Activated T-cell treated with anti-CD3 and anti-CD28 coated beads for 4 hours (primary cell): ENCODE measurements at regions not wholly inside any gene's neighbourhood (a gene's known extent, or its start where the extent isn't known, plus 50 kb on each side); places are given as distances from the start of the nearest gene placed in this dataset.

ENCODE experiments used
- DNase-seq: peaks from one replicate; pipeline ENCODE4 v3.0.0-alpha.2; 2020

GRCh38 chr10:88138319-88138848, 275.0 kb downstream of the PTEN start:
- no peak for DNase-seq

GRCh38 chr10:88147000-88147798, 283.8 kb downstream of the PTEN start:
- no peak for DNase-seq

DNA sequence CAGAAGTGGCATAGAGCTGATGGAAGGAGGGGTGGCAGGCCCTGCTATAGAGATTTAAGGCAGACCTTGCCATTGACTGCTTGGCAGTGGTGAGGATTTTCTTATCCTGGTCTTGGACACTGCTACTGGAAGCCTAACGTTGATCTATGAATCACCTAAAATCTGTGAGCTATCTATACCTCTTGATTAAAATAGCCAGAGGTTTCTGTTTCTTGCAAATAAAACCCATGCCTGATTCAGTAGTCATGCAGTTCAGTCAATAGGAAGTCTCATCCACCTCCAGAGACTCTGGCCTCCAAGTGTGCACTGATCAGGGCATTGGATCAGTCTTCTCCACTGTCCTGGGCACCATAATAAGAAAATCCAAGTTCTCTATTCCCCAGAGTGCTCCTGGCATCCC, 286.5 kb downstream of the PTEN start:
- no peak for DNase-seq

DNA sequence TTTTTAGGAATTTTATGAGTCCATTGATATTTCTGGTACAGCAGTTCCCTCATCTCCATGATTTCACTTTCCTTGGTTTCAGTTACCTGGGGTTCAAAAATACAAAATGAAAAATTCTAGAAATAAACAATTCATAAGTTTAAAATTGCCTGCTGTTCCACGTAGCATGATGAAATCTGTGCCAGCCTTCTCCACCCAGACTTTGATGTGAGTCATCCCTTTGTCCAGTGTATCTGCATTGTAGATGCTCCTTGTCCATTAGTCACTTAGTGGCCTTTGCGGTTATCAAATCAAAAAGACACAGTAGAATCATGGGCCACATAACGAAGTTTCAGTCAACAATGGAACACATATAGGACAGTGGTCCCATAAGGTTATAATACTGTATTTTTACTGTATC, 286.9 kb downstream of the PTEN start:
- DNase-seq: no peak

GRCh38 chr10:88152728-88153133, 289.3 kb downstream of the PTEN start:
- DNase-seq: peak; percentile 3

GRCh38 chr10:88154596-88155250, 291.3 kb downstream of the PTEN start:
- no peak for DNase-seq

- DNase-seq: no peak
These were observed 292.9 kb downstream of the PTEN start for GRCh38 chr10:88156341-88156740.

GRCh38 chr10:88157981-88158465, 294.6 kb downstream of the PTEN start:
- no peak for DNase-seq

DNA sequence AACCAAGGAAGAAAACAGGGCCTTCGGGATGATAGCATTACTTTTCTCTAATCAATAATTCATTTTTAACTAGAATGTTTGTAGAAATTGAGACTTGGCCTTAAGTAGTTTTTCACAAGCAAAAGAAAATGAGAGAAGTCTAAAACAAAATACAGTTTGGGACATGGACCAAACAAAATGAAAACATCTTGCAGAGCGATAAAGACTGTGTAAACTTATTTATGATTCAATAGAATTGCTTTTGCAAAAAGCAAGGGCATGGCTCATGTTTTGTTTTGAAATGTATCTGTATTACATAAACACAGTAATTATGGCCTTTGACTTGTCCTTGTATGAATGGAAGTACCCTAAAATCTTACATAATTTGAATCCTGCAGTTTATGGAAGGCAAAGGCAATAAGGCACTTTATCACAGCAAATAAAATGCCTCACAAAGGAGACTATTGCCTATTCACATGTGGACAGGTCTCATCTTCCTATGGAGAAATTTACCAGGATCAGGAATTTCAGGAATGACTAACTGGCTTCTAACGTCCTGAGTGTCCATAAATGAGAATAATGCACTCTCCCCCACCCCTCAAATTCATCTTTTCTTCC, 295.2 kb downstream of the PTEN start:
- no peak for DNase-seq

DNA sequence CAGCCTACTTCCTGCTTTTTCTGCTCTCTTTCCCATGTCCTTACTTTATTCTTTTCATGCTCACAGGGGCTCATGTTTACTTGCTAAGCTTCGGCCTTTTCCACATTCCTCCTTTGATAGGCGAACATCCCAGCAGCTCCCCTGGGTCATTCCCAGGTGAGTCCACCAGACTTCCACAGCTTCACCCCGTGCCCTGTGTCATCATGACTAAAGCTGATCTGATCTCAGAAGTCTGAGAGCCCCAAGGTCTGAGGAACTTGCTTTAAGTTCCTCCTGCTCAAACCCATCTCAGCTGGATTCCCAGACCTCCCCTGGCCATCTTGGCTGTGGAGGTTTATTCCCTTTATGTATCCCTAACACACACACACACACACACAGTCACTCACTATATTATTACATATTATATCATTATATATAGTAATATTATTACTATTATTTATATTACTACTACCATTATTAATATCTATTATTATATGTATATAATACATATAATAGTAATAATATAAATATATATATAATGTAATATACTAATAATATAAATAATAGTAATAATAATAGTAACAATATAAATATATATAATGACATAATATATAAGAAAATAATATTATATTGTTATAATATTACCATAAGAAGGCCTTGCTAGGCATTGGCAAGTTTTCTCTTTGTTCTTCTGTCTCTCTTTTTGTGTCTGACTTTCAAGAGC, 295.9 kb downstream of the PTEN start:
- DNase-seq: no peak

DNA sequence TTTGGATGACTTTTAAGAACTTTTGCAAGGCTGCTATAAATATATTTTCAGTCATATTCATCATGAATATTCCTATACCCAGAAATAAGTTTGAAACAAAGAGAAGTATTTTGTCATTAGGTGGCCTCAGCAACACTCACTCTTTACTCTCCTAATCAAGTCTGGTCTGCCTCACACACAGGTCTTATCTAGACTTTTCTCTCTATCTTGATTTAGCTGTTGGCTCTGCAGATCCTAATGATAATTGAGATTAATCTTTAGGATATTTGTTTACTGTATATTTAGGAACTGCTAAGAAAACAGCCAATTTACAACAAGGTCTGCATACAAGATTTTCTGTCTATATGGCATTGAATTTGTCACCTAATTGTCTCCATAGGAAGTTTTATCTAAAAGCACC, 297.6 kb downstream of the PTEN start:
- DNase-seq: no peak

DNA sequence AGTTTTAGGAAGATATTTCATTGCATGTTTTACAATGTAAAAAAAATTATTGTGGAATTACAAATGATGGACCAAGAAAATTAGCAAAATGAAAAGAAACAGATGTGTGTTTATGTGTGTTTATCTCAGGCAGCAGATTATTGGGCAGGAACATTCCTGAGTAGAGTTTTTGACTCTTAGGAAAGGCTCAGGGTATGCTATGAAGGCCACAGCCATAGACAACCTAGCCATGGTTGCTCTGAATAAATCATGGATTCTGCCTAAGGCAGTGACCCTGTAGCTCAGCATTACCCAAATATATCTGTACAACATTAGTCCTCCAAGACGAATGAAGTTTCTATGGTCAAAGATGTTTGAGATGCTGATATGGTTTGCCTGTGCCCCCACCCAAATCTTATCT, 298.3 kb downstream of the PTEN start:
- DNase-seq: no peak

GRCh38 chr10:88162852-88163251, 299.4 kb downstream of the PTEN start:
- no peak for DNase-seq

- no peak for DNase-seq
These were observed 300.1 kb downstream of the PTEN start for GRCh38 chr10:88163572-88163971.

DNA sequence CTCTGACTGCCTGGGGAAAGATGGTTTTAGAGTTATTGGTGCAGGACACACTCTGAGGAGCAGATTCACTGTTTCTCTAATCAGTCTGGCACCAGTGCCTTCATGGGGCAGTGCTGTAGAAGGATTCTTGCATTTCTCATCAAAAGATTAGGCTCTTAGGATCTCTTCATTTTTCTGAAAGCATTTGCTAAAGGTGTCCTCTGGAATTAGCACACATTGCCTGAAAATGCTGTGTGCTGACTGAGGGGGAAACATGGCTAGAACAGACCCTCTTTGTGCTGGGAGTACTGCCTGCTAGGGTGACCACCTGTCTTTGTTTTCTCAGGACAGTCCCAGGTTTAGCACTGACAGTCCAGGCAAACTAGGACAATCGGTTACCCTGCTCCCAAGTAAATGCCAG, 301.0 kb downstream of the PTEN start:
- no peak for DNase-seq

DNA sequence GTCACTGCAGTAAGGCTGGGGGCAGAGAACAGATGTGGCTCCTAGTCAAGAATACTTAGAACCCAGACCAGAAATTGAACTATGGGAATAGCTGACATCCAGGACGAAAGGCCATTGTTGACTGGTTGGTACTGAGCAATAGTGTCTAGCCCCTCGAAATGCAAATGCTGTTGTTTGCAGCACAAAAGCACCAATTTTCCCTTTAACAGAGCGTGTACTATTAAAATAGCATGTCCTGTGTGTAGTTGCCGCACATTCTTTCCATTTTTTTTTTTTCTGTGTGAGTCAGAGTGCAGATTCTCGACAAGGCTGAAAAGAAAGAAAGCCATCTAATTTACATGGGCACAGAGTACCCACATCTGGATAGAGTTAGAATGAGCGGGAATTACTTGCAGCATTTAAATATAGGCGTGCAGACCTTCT, 302.4 kb downstream of the PTEN start:
- no peak for DNase-seq

DNA sequence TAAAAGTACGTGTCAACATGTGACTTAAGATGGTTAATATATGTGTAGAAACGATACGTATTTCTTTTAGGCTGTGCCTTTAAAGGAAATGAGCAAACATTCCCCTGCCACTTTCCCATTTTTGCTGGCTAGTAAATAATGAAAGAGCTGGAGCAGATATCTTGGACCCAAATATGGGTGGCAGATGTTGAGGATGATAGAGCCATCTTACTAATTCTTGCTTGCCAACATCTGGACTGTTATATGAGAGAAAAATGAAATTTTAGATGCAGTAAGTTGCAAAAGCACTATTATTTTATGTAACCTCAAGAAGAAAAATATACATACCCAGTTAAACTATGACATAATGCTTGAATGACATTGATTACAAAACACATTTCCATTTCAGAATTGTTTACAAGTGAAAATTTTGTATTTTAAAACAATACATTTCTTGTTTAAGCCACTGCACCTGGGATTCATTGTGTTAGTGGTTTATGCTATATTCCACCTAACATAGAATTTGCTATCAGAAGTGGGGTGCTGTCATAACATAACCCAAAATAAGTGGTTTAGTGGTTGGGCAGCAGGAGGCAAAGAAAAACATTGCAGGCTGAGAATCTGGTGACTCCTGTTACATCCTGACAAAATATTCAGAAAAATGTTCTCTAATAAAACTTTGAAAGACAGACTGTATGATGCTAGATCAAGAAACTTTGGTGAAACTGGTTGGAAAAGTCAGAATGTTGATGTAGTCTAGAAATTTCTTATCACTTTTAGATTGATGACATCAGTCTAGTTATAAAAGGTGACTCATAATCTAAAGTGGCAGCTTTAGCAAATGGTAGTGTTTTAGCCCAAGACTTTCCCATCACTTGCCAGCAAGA, 305.0 kb downstream of the PTEN start:
- DNase-seq: no peak

DNA sequence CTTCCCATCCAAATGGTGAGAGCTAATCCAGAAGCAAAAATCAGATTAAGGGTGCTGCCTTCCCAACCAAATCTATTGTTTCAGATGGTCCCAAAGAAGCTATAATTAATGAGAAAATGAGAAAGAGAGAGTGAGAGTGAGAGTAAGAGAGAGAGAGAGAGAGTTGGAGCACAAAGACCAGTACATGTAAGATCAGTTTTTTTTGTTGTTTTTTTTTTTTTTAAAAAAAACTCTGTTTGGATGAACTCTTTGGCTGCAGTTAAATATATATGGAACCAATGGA, 305.6 kb downstream of the PTEN start:
- DNase-seq: no peak

DNA sequence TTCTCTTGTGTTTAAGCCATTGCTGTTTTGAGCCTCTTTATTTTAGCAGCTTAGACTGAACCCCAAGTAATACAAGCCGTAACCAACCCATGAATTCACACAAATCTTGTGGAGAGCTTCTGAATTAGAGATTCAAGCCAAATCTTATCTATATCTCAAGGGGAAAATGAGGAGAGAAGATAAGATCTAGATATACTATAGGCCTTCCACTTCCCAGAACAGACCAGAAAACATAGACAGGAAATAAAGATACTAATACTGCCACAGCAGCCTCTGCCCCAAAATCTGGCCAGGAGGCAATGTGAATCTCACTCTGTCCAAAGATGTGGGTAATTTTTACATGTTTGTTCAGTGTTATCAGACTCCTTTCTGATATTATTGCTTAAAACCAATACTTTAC, 307.2 kb downstream of the PTEN start:
- no peak for DNase-seq

DNA sequence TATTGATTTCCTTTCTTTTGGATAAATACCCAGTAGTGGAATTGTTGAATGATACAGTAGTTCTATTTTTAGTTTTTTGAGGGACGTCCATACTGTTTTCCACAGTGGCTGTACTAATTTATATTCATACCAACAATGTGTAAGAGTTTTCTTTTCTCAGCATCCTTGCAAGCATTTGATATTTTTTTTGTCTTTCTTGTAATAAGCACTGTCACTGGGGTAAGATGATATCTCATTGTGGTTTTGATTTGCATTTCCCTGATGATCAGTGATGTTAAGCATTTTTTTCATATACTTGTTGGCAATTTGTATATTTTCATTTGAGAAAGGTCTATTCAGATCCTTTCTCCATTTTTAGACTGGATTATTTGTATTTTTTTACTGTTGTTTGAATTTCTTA, 308.7 kb downstream of the PTEN start:
- DNase-seq: no peak

DNA sequence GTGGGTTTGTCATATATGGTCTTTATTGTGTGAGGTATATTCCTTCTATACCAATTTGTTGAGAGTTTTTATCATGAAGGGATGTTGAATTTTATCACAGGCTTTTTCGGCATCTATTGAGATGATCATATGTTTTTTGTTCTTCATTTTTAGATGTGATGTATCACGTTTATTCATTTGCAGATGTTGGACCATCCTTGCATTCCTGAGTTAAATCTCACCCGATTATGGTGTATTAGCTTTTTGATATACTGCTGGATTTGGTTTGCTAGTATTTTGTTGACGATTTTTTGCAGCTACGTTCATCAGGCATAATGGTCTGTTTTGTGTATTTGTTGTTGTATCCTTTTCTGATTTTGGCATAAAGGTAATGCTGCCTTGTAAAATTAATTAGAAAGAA, 311.0 kb downstream of the PTEN start:
- no peak for DNase-seq

GRCh38 chr10:88178758-88179157, 315.3 kb downstream of the PTEN start:
- no peak for DNase-seq
